GM04503 (cell line): ENCODE measurements at regions not wholly inside any gene's neighbourhood (a gene's known extent, or its start where the extent isn't known, plus 50 kb on each side); places are given as distances from the start of the nearest gene placed in this dataset.

Experiments used
- DNase-seq: peaks from one replicate; pipeline ENCODE4 v3.0.0-alpha.2; 2012; ENCODE audit warnings: low read depth

DNA sequence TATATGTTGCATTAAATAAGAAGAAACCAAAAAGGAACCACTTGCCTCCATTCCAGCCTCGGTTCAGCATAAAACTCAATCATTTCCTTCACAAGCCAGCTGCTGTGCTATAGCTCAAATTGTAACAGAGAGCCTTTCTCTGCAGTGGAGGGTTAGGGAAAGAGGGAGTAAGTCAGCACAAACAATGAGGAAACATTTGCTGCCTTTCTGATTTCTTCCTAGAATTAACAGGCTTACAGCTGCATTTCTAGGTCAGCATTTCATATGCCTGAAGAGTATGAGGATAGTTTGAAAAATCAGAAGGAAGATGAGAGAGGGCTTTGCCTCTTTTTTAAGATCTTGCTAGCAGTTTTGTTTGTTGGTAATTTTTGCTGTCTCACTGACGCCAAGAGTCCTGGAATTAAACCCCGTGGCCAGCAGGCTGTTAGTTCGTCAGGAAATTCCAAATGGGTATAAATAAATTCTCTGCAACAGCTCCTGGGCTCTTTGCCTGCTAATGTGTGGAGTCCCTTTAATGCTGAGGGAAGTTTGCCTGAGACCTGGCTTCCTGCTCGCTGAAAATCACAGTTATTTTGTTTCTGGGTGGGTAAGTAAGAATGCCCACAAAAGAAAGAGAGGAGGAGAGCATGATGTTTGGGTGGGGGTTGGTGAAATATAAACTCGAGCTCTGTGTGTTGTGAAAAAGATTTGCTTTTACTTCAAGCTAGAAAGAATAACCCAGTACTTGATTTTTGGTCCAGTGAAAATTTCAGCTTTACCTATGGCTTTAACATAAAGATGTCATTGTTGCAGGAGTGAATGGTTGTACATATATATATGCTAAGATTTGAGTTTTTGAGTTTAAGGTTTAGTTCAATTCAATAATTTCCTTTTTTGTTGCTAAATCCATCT lies 148.1 kb upstream of the DMRT1 start:
- peak; percentile 85 for DNase-seq

GRCh38 chr9:694092-694402 lies 147.4 kb upstream of the DMRT1 start:
- no peak for DNase-seq

- DNase-seq: no peak
Observed at GRCh38 chr9:694403-695154, 146.9 kb upstream of the DMRT1 start.

DNA sequence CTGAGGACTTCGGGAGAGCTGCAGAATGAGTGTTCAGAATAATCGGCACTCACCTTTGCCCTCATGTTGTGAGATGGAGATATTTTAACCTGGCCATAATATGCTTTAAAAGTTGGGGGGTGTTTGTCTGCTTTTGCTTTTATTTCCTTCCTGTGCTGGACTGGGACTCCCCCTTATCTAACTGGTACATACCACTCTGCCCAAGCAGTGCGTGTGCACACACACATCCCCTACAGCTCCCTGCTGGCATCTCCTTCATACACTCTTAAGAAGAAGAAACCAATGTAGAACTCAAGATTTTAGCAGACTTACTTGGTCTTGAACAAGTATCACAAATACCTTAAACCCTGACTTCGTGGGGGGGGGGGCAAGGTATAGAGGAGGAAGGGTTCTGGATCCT lies 146.2 kb upstream of the DMRT1 start:
- DNase-seq: no peak

DNA sequence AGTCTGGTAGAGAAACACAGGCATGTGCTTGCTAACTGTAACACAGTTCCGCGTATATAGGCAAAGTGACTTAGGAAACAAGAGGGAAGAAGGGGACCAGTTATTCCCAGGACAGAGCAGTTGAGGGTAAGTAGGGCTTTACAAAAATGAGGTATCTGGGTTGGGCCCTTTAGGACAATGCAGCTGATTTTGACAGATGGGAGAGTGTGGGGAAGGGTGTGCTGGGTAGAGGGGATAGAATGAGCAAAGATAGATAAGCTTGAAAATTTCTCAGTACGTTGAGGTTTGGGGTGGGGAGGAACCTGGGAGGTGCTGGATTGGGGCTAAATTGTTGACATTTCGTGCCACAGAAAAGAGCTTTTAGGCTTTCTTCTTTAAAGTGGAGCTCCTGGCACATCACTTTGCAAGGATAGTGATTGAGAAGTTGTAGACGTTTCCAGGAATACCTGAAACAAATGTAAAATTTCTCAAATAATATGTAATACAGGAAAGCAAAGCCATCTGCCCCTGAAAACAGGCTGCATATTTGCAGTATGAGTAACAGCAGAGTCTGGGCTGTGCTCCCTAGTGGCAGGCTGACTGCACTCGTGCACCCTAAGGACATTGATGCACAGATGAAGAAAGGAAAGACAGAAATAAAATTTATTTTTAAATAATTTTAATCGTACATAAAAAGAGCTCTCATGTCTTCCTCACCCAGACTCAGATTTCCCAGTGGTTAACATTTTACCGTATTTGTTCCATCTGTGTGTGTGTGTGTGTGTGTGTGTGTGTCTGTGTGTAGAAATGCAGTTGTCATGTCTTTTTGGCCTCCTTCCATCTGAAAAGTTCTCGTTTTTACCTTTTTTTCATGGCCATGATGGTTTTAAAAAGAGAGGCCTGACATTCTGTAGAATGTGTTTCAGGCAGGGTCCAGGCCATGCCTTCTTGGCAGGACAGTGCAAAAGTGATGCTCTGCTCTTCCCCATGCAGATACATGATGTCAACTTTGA lies 144.9 kb upstream of the DMRT1 start:
- DNase-seq: no peak

DNA sequence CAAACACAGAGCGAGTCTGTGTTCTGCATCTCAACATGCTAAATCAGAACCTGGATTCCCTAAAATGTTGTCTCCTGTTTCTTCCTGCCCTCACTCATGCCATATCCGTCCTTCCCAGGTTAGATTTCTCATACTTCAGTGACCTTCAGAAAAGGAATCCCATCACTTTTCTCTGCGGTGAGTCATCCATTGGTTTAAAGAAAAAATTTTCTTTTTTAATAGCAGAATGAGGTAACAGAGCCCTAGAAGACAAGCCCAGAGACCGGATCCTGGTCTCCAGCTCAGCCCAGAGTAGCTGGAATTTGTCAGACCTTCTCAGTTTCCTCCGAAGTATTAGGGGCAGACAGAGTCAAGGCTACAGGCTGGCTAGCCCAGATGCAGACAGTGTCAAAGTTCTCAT lies 143.2 kb upstream of the DMRT1 start:
- DNase-seq: no peak

GRCh38 chr9:698954-699353 lies 142.5 kb upstream of the DMRT1 start:
- no peak for DNase-seq

GRCh38 chr9:699396-699795 lies 142.1 kb upstream of the DMRT1 start:
- no peak for DNase-seq

GRCh38 chr9:700365-701282 lies 140.9 kb upstream of the DMRT1 start:
- DNase-seq: no peak

GRCh38 chr9:703392-703791 lies 138.1 kb upstream of the DMRT1 start:
- no peak for DNase-seq

GRCh38 chr9:706073-706472 lies 135.4 kb upstream of the DMRT1 start:
- no peak for DNase-seq

DNA sequence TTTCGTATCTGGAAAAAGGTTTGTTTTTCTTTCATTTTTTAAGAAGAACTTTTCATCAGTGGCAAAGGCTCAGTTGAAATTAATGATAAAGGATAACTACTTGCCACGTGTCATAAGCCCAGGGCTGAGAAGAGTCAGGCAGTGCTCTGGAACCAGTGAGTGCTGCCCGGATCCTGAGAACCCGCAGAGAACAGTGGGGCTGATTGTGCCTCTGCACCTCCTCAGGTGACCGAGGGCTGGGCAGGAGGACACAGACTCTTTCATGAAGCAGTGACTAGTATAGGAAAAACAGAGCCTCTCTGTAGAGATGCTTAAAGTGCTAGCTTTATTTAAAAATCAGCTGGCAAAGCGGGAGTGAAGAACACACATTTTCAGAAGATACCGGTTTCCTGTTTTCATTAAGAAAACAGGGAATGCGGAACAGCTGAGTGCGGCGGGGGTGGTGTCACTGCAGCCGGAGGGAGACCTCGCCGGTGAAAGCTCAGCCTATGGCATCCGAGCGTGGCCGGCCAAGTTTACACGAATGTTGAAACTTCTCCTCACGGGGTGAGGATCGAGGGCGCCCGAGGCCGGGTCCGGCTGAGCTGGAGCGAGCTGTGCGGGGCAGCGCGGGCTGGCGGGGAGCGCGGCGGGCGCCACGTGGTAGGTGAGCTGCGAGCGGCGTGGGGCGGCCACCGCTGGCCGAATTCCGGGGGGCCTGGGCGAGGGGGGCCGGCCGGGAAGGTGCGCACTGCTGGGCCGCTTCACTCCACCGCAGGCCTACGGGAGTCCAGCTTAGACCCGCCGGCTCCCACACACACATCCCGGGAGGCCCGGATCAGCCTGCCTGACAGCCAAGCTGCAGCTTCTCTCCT lies 134.7 kb upstream of the DMRT1 start:
- DNase-seq: no peak

DNA sequence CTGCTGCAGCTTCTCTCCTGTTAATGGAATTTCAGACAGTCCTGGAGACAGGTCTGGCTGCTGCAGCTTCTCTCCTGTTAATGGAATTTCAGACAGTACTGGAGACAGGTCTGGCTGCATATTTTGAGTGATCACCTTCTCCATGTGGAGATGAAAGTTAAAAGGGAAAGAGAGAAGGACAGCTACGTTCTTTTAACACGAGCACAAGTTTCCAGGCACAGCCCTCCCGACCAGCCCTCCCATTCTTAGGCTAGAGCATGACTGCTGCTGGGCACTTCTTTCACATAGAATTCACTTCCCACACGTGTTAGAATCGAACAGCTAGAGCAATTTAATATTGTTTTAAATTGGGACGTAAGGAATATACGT lies 133.3 kb upstream of the DMRT1 start:
- DNase-seq: no peak

DNA sequence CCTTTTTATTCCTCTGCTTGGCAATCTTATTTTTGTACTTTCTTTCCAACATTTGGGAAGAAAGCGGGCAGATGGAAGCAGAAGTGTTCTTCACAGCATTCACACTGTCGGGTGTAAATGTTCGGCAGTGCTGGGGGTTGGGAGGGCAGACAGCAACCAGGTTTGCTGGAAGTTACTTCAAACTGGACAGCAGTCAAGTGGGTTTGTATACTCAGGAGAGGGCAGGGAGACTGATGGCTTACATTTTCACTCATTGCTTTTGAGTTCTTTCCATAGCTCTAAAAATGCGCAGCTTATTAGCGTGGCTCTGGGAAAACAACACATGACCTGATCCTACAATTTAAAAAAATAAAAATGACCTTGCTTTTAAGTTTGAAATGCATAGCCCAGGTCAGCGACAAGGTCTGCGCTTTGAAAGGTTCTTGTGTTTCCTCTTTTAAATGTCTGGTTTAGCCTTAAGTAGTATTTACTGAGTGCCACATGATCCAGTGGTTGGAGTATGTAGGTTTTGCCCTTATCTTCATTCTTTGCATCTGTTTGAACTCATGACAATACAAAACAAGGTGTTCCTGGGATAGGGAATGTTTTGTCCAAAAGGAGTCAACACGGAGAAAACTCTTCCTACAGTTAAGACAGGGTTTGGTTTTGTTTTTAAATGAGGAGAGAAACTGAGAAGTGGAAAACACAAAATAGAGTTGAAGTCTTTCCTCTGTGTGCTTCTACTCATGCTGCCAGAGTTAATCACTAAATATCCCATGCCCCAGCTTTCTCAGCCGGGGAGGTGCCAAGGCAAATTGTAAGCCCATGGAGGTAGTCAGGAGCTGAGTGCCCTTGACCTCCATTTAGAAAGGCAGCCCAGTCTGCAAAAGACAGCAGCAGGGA lies 132.7 kb upstream of the DMRT1 start:
- DNase-seq: no peak

DNA sequence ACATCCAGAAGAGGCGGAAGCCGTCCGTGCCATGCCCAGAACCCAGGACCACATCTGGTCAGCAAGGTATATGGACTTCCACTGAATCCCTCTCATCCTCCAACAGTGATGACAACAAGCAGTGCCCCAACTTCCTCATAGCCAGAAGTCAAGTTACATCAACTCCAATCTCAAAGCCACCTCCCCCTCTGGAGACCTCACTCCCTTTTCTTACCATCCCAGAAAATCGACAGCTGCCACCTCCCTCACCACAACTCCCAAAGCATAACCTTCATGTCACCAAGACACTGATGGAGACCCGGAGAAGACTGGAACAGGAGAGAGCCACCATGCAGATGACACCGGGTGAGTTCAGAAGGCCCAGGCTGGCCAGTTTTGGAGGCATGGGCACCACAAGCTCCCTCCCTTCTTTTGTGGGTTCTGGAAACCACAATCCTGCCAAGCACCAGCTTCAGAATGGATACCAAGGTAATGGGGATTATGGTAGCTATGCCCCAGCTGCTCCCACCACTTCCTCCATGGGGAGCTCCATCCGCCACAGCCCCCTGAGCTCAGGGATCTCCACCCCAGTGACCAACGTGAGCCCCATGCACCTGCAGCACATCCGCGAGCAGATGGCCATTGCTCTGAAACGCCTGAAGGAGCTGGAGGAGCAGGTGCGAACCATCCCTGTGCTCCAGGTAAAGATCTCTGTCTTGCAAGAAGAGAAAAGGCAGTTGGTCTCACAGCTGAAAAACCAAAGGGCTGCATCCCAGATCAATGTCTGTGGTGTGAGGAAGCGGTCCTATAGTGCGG lies 130.3 kb upstream of the DMRT1 start:
- DNase-seq: no peak

DNA sequence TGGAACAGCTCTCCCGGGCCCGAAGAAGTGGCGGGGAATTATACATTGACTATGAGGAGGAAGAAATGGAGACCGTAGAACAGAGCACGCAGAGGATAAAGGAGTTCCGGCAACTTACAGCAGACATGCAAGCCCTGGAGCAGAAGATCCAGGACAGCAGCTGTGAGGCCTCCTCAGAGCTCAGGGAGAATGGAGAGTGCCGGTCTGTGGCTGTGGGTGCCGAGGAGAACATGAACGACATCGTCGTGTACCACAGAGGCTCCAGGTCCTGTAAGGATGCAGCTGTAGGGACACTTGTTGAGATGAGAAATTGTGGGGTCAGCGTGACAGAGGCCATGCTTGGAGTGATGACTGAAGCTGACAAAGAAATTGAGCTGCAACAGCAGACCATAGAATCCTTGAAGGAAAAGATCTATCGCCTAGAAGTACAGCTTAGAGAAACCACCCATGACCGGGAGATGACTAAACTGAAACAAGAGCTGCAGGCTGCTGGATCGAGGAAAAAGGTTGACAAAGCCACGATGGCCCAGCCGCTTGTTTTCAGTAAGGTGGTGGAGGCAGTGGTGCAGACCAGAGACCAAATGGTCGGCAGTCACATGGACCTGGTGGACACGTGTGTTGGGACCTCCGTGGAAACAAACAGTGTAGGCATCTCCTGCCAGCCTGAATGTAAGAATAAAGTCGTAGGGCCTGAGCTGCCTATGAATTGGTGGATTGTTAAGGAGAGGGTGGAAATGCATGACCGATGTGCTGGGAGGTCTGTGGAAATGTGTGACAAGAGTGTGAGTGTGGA lies 129.5 kb upstream of the DMRT1 start:
- DNase-seq: no peak

GRCh38 chr9:712643-713042 lies 128.9 kb upstream of the DMRT1 start:
- DNase-seq: no peak

GRCh38 chr9:713091-713490 lies 128.4 kb upstream of the DMRT1 start:
- no peak for DNase-seq
